Aorta (tissue), 5 donors: ENCODE measurements at regions not wholly inside any gene's neighbourhood (a gene's known extent, or its start where the extent isn't known, plus 50 kb on each side); places are given as distances from the start of the nearest gene placed in this dataset.
"Not testable (repeated sequence)": the region's sequence is repeated elsewhere in the genome, so short reads cannot be mapped to it uniquely, and the experiment has no call there.

Experiments used
- ATAC-seq: fragments of 200-7000 bp; cut with Tn5 transposase; one replicate; pipeline ENCODE4 v1.9.1; 2022; ENCODE audit warnings: moderate library complexity; ENCODE audit not compliant: low FRiP score
- DNase-seq, 2 donors: peaks; one replicate each; pipeline ENCODE4 v3.0.0-alpha.2; 2020
- H3K27ac ChIP-seq, 2 donors: one replicate each; pipeline ENCODE4 v1.5.1; 2013; ENCODE audit warnings: low read length in 2 of 2, mild to moderate bottlenecking in 2 of 2, moderate library complexity in 2 of 2, control low read depth in 1 of 2, inconsistent platforms in 1 of 2, low read depth in 1 of 2
- H3K27me3 ChIP-seq, 2 donors: one replicate each; pipeline ENCODE4 v1.6.1; 2013; ENCODE audit warnings: control low read depth in 1 of 2, low read length in 1 of 2, mild to moderate bottlenecking in 1 of 2, moderate library complexity in 1 of 2; ENCODE audit not compliant: insufficient read depth in 2 of 2, control insufficient read depth in 1 of 2
- H3K36me3 ChIP-seq, 2 donors: one replicate each; pipeline ENCODE4 v1.6.1; 2013; ENCODE audit warnings: control low read depth in 1 of 2, low read length in 1 of 2, mild to moderate bottlenecking in 1 of 2; ENCODE audit not compliant: insufficient read depth in 2 of 2, control insufficient read depth in 1 of 2
- H3K4me1 ChIP-seq, 2 donors: one replicate each; pipeline ENCODE4 v1.6.1; 2013; ENCODE audit warnings: low read length in 2 of 2, control low read depth in 1 of 2, mild to moderate bottlenecking in 1 of 2, moderate library complexity in 1 of 2; ENCODE audit not compliant: insufficient read depth in 2 of 2, control insufficient read depth in 1 of 2
- H3K4me3 ChIP-seq, 2 donors: one replicate each; pipeline ENCODE4 v1.5.1; 2013; ENCODE audit warnings: low read length in 2 of 2, control low read depth in 1 of 2, mild to moderate bottlenecking in 1 of 2
- H3K9me3 ChIP-seq: one replicate; pipeline ENCODE4 v1.6.1; 2013; ENCODE audit warnings: mild to moderate bottlenecking, low read length; ENCODE audit not compliant: control insufficient read depth
- WGBS, 2 donors: extraction: QIAGEN DNeasy Blood & Tissue Kit; methylation state at CpG; one replicate each; pipeline ENCODE4 v1.1.7; 2013; 5-methylcytosine and 5-hydroxymethylcytosine counted together
- intact Hi-C, 2 donors: fragments of 100-400 bp; cut with DNase I; formaldehyde crosslinking; loops; one replicate each; pipeline versions ENCODE4 v1.14.2 to v1.15.0; 2022
- donor health status: healthy with polysubstance abuse.
- donor health status: Bipolar disorder and iron deficiency.
- donor health status: DM: no; HTN: no; CAD: no.
- donor health status: DM: no; HTN: no; CAD: no.
- donor health status: DM: yes; HTN: yes; CAD: no.

GRCh38 chr16:7791028-7791590 is 458.5 kb downstream of the RBFOX1 start:
- Histone ChIP-seq H3K4me1 (no peaks in the 10 kb centered on the region), H3K4me3 (no peak overlapping the region), H3K9me3 (no peaks in the 10 kb centered on the region), H3K36me3 (no peaks in the 10 kb centered on the region), H3K27ac (no peak overlapping the region), H3K27me3 (no peaks in the 10 kb centered on the region)
- ATAC-seq (no peak), DNase-seq (no peak)
- intact Hi-C loops: no loop called here
- WGBS, 2 donors: 57 to 64% methylated on average over 10 of the region's 10 CpGs

- Histone ChIP-seq H3K36me3 (no peaks in the 10 kb centered on the region), H3K27me3 (no peaks in the 10 kb centered on the region), H3K4me3 (no peak overlapping the region), H3K27ac (no peak overlapping the region), H3K9me3 (no peaks in the 10 kb centered on the region), H3K4me1 (no peaks in the 10 kb centered on the region)
- DNase-seq: no peak
- ATAC-seq: no peak
- WGBS, 2 donors: 59 to 61% methylated on average over 1 of the region's 1 CpG
- intact Hi-C loops: no loop called here
Measured at GRCh38 chr16:7775072-7775488, 442.4 kb downstream of the RBFOX1 start.

GRCh38 chr16:7772722-7773121 is 440.1 kb downstream of the RBFOX1 start:
- 83 to 84% methylated on average over 8 of the region's 8 CpGs for WGBS, 2 donors

GRCh38 chr16:7769091-7769490 is 436.4 kb downstream of the RBFOX1 start:
- H3K27ac ChIP-seq, ATAC-seq, H3K36me3 ChIP-seq, H3K4me1 ChIP-seq, H3K4me3 ChIP-seq, intact Hi-C loops, H3K27me3 ChIP-seq, H3K9me3 ChIP-seq, DNase-seq: not testable (repeated sequence)
- 88 to 89% methylated on average over 6 of the region's 6 CpGs for WGBS, 2 donors

More at GRCh38 chr16:7772722-7773121, 440.1 kb downstream of the RBFOX1 start:
- H3K36me3 ChIP-seq: no peaks in the 10 kb centered on the region
- H3K4me1 ChIP-seq: no peaks in the 10 kb centered on the region
- no peaks in the 10 kb centered on the region for H3K27me3 ChIP-seq
- no peaks in the 10 kb centered on the region for H3K9me3 ChIP-seq
- intact Hi-C loops: no loop called here
- no peak overlapping the region for H3K4me3 ChIP-seq
- DNase-seq (no peak), ATAC-seq (no peak)
- H3K27ac ChIP-seq: no peak overlapping the region

GRCh38 chr16:7765079-7765550 is 432.5 kb downstream of the RBFOX1 start:
- Histone ChIP-seq H3K4me3 (no peak overlapping the region), H3K4me1 (no peaks in the 10 kb centered on the region), H3K27me3 (no peaks in the 10 kb centered on the region), H3K27ac (no peak overlapping the region), H3K9me3 (no peaks in the 10 kb centered on the region), H3K36me3 (no peaks in the 10 kb centered on the region)
- no peak for DNase-seq
- 17 to 19% methylated on average over 3 of the region's 3 CpGs for WGBS, 2 donors
- intact Hi-C loops: no loop called here
- no peak for ATAC-seq

GRCh38 chr16:7763111-7763510 is 430.5 kb downstream of the RBFOX1 start:
- Histone ChIP-seq H3K4me3 (no peak overlapping the region), H3K27me3 (no peaks in the 10 kb centered on the region), H3K4me1 (no peaks in the 10 kb centered on the region), H3K9me3 (no peaks in the 10 kb centered on the region), H3K27ac (no peak overlapping the region), H3K36me3 (no peaks in the 10 kb centered on the region)
- ATAC-seq: no peak
- DNase-seq: no peak
- WGBS, 2 donors: 61 to 67% methylated on average over 8 of the region's 8 CpGs
- intact Hi-C loops: no loop called here
